ENCODE measurements at regions not wholly inside any gene's neighbourhood (a gene's known extent, or its start where the extent isn't known, plus 50 kb on each side); places are given as distances from the start of the nearest gene placed in this dataset.

DNA sequence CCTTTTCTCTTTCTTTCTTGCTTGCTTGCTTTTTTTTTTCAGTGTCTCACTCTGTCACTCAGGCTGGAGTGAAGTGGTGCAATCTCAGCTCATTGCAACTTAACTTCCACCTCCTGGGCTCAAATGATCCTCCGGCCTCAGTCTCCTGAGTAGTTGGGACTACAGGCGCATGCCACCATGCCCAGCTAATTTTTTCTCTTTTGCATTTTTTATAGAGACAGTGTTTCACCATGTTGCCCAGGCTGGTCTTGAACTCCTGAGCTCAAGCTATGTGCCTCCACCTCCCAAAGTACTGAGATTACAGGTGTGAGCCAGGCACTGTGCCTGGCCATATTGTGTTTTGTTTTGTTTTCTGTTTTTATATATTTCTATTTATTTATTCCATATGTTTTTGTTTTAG lies 461.0 kb downstream of the ADAMTS20 start:
- TF ChIP-seq TAF1 (IDR thresholded peaks at IDR 0.05; ENCODE audit: low read depth) (no peak), SMC3 (conservative IDR thresholded peaks at IDR 0.05; ENCODE audit: poor library complexity) (no peak), EZH2 (IDR thresholded peaks at IDR 0.05; ENCODE audit: borderline replicate concordance, insufficient read depth, low read length, poor library complexity, severe bottlenecking) (no peak), POLR2AphosphoS5 (IDR thresholded peaks at IDR 0.05) (no peak)
- TF ChIP-seq, protein P1, sequence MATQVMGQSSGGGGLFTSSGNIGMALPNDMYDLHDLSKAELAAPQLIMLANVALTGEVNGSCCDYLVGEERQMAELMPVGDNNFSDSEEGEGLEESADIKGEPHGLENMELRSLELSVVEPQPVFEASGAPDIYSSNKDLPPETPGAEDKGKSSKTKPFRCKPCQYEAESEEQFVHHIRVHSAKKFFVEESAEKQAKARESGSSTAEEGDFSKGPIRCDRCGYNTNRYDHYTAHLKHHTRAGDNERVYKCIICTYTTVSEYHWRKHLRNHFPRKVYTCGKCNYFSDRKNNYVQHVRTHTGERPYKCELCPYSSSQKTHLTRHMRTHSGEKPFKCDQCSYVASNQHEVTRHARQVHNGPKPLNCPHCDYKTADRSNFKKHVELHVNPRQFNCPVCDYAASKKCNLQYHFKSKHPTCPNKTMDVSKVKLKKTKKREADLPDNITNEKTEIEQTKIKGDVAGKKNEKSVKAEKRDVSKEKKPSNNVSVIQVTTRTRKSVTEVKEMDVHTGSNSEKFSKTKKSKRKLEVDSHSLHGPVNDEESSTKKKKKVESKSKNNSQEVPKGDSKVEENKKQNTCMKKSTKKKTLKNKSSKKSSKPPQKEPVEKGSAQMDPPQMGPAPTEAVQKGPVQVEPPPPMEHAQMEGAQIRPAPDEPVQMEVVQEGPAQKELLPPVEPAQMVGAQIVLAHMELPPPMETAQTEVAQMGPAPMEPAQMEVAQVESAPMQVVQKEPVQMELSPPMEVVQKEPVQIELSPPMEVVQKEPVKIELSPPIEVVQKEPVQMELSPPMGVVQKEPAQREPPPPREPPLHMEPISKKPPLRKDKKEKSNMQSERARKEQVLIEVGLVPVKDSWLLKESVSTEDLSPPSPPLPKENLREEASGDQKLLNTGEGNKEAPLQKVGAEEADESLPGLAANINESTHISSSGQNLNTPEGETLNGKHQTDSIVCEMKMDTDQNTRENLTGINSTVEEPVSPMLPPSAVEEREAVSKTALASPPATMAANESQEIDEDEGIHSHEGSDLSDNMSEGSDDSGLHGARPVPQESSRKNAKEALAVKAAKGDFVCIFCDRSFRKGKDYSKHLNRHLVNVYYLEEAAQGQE (IDR thresholded peaks at IDR 0.05; ENCODE audit: borderline replicate concordance): no peak
- TF ChIP-seq, protein P2, sequence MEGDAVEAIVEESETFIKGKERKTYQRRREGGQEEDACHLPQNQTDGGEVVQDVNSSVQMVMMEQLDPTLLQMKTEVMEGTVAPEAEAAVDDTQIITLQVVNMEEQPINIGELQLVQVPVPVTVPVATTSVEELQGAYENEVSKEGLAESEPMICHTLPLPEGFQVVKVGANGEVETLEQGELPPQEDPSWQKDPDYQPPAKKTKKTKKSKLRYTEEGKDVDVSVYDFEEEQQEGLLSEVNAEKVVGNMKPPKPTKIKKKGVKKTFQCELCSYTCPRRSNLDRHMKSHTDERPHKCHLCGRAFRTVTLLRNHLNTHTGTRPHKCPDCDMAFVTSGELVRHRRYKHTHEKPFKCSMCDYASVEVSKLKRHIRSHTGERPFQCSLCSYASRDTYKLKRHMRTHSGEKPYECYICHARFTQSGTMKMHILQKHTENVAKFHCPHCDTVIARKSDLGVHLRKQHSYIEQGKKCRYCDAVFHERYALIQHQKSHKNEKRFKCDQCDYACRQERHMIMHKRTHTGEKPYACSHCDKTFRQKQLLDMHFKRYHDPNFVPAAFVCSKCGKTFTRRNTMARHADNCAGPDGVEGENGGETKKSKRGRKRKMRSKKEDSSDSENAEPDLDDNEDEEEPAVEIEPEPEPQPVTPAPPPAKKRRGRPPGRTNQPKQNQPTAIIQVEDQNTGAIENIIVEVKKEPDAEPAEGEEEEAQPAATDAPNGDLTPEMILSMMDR (IDR thresholded peaks at IDR 0.05; ENCODE audit: poor library complexity, severe bottlenecking): no peak
